A549 (cell line): ENCODE measurements at regions not wholly inside any gene's neighbourhood (a gene's known extent, or its start where the extent isn't known, plus 50 kb on each side); places are given as distances from the start of the nearest gene placed in this dataset.

Source experiments
- CTCF ChIP-seq: fragments of >200 bp; sonication (Bioruptor Twin); formaldehyde crosslinking; IDR thresholded peaks from 3 replicates; pipeline ENCODE4 v1.5.1; 2016
- HDAC2 ChIP-seq: fragments of 200-600 bp; sonication (generic); IDR thresholded peaks from 2 replicates; pipeline ENCODE4 v1.6.1; 2016
- JUN ChIP-seq, 2 experiments: fragments of >200 bp; sonication (Bioruptor Twin); formaldehyde crosslinking; IDR thresholded peaks; 2 replicates in 1 of 2; 3 replicates in 1 of 2; pipeline ENCODE4 v1.6.1; 2016 to 2017
- PBX3 ChIP-seq: IDR thresholded peaks from 2 replicates; pipeline ENCODE4 v1.6.1; 2012
- PHF8 ChIP-seq: fragments of 200-600 bp; sonication (generic); IDR thresholded peaks from 2 replicates; pipeline ENCODE4 v1.6.1; 2016; ENCODE audit warnings: low read depth, mild to moderate bottlenecking, antibody characterized with exemption, moderate library complexity, borderline replicate concordance
- POLR2A ChIP-seq: IDR thresholded peaks from 2 replicates; pipeline ENCODE4 v1.6.1; 2012; ENCODE audit warnings: mild to moderate bottlenecking, low read length
- RAD21 ChIP-seq, 2 experiments: fragments of >200 bp in 1 of 2; sonication (Bioruptor Twin) in 1 of 2; formaldehyde crosslinking in 1 of 2; IDR thresholded peaks in 1 of 2; conservative IDR thresholded peaks in 1 of 2; 2 replicates in 1 of 2; 3 replicates in 1 of 2; pipeline ENCODE4 v1.6.1; 2012 to 2018; ENCODE audit warnings: inconsistent platforms in 1 of 2
- ZFP36 ChIP-seq: fragments of 450-650 bp; IDR thresholded peaks from 2 replicates; pipeline ENCODE4 v1.6.1; 2014; ENCODE audit warnings: borderline replicate concordance; ENCODE audit not compliant: partially characterized antibody
- ZSCAN20 ChIP-seq: fragments of 250-450 bp; sonication (Bioruptor Pico); IDR thresholded peaks from 2 replicates; pipeline ENCODE4 v1.8.0; 2022; ENCODE audit warnings: mild to moderate bottlenecking, moderate library complexity
- TF ChIP-seq, protein P1 (sequence below): fragments of 200-600 bp; sonication (generic); IDR thresholded peaks from 2 replicates; pipeline ENCODE4 v1.6.1; 2016; ENCODE audit warnings: antibody characterized with exemption, mild to moderate bottlenecking, moderate library complexity
- TF ChIP-seq, protein P2 (sequence below): IDR thresholded peaks from 2 replicates; pipeline ENCODE4 v1.6.1; 2012

GRCh38 chr1:177366091-177366490 is 195.3 kb downstream of the BRINP2 start:
- TF ChIP-seq CTCF = no peak
- TF ChIP-seq ZFP36 = no peak
- TF ChIP-seq, protein P1, sequence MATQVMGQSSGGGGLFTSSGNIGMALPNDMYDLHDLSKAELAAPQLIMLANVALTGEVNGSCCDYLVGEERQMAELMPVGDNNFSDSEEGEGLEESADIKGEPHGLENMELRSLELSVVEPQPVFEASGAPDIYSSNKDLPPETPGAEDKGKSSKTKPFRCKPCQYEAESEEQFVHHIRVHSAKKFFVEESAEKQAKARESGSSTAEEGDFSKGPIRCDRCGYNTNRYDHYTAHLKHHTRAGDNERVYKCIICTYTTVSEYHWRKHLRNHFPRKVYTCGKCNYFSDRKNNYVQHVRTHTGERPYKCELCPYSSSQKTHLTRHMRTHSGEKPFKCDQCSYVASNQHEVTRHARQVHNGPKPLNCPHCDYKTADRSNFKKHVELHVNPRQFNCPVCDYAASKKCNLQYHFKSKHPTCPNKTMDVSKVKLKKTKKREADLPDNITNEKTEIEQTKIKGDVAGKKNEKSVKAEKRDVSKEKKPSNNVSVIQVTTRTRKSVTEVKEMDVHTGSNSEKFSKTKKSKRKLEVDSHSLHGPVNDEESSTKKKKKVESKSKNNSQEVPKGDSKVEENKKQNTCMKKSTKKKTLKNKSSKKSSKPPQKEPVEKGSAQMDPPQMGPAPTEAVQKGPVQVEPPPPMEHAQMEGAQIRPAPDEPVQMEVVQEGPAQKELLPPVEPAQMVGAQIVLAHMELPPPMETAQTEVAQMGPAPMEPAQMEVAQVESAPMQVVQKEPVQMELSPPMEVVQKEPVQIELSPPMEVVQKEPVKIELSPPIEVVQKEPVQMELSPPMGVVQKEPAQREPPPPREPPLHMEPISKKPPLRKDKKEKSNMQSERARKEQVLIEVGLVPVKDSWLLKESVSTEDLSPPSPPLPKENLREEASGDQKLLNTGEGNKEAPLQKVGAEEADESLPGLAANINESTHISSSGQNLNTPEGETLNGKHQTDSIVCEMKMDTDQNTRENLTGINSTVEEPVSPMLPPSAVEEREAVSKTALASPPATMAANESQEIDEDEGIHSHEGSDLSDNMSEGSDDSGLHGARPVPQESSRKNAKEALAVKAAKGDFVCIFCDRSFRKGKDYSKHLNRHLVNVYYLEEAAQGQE = no peak
- TF ChIP-seq POLR2A = no peak
- TF ChIP-seq PBX3 = no peak
- no peak for TF ChIP-seq PHF8
- TF ChIP-seq RAD21 (conservative IDR thresholded peaks at IDR 0.05 in 1 of 2, IDR thresholded peaks at IDR 0.05 in 1 of 2) = no peak
- TF ChIP-seq JUN (IDR thresholded peaks at IDR 0.05) = no peak
- TF ChIP-seq HDAC2 = no peak
- no peak for TF ChIP-seq ZSCAN20 (CRISPR knock-in tag)
- TF ChIP-seq, protein P2, sequence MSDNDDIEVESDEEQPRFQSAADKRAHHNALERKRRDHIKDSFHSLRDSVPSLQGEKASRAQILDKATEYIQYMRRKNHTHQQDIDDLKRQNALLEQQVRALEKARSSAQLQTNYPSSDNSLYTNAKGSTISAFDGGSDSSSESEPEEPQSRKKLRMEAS = no peak
